ENCODE measurements at regions not wholly inside any gene's neighbourhood (a gene's known extent, or its start where the extent isn't known, plus 50 kb on each side); places are given as distances from the start of the nearest gene placed in this dataset.

DNA sequence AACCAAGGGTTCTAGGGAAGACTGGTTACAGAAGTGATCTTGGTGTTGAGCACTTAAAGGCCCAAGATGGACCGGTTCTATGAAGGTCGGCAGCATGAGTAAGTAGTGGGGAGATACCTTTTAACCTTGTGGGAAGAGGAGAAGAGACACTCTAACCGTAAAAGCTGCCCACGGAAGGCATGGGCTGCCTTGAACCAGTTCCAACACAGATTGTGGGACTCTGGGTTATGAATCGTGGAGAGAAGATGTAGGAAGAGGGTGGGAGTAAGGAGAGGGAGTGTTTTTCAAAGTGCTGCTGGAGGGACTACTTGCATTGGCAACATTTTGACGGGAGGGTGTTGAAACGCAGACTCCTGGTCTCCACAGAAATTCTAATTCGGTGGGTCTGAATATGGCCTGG is 67.1 kb downstream of the CRYGS start:
- intact Hi-C loops (cut with micrococcal nuclease) = no loop called here
- H3K36me3 Mint-ChIP-seq (ENCODE audit: low read depth) = no peaks in the 10 kb centered on the region
- no peak for DNase-seq
- POLR2A ChIA-PET = no interaction called here
- no peaks in the 10 kb centered on the region for H3K27me3 Mint-ChIP-seq
- H3K9me3 Mint-ChIP-seq = no peaks in the 10 kb centered on the region
- CTCF ChIA-PET = no interaction called here
- no peak for ATAC-seq (ENCODE audit: low read depth)
- TF ChIP-seq, protein P1, sequence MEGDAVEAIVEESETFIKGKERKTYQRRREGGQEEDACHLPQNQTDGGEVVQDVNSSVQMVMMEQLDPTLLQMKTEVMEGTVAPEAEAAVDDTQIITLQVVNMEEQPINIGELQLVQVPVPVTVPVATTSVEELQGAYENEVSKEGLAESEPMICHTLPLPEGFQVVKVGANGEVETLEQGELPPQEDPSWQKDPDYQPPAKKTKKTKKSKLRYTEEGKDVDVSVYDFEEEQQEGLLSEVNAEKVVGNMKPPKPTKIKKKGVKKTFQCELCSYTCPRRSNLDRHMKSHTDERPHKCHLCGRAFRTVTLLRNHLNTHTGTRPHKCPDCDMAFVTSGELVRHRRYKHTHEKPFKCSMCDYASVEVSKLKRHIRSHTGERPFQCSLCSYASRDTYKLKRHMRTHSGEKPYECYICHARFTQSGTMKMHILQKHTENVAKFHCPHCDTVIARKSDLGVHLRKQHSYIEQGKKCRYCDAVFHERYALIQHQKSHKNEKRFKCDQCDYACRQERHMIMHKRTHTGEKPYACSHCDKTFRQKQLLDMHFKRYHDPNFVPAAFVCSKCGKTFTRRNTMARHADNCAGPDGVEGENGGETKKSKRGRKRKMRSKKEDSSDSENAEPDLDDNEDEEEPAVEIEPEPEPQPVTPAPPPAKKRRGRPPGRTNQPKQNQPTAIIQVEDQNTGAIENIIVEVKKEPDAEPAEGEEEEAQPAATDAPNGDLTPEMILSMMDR (IDR thresholded peaks at IDR 0.05) = no peak
- H3K4me3 Mint-ChIP-seq = no peak overlapping the region
- no peak overlapping the region for H3K27ac Mint-ChIP-seq
- peaks cover 11% of the 10 kb centered on the region for H3K4me1 Mint-ChIP-seq

DNA sequence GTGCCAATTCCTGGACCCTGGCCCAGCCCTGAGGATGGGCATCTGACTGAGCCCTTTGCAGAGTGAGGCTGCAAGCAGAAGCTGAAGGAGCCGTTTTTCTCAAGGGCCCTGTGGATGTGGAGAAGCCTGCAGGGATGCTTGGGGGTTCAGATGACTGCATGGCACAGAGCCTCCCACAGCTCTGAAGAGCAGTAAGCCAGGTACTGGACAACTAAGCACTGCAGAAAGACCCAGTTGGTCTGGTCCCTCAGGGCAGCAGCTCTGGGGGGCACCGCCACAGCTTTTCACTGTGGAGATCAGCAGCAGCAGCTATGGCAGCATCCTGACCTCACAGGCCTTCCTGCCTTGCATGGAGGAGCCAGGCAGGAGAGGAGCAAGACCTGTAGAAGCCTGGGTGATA is 67.6 kb downstream of the CRYGS start:
- POLR2A ChIA-PET = no interaction called here
- Mint-ChIP-seq H3K36me3 (ENCODE audit: low read depth) (no peaks in the 10 kb centered on the region), H3K9me3 (no peaks in the 10 kb centered on the region), H3K4me1 (peaks cover 8% of the 10 kb centered on the region), H3K4me3 (no peak overlapping the region), H3K27ac (no peak overlapping the region), H3K27me3 (no peaks in the 10 kb centered on the region)
- intact Hi-C loops (cut with micrococcal nuclease) = no loop called here
- CTCF ChIA-PET = no interaction called here
- ATAC-seq (ENCODE audit: low read depth) = no peak
- TF ChIP-seq, protein P1 (IDR thresholded peaks at IDR 0.05) = no peak
- no peak for DNase-seq

DNA sequence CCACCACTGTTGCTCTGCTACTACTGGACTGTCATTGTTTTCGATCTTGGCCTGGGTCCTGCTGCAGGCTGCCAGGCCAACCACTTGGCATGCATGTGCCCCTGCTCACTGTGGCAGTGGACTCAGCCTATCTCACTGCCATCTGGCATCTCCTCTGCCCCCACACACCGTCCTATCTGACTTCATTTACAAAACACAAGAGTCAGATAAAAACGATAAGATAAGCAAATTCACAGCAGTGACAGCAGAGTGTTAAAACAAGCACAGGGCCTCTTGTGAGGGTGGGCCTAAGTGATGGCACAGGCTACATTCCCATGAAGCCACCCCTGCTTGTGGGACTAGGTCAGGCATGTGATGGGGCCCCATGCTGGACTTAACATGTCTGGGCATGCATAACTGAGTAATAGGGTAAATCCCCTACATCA is 68.1 kb downstream of the CRYGS start:
- DNase-seq = no peak
- intact Hi-C loops (cut with micrococcal nuclease) = no loop called here
- Mint-ChIP-seq H3K4me1 (peaks cover 5% of the 10 kb centered on the region), H3K9me3 (no peaks in the 10 kb centered on the region), H3K4me3 (no peak overlapping the region), H3K27ac (no peak overlapping the region), H3K36me3 (ENCODE audit: low read depth) (no peaks in the 10 kb centered on the region), H3K27me3 (no peaks in the 10 kb centered on the region)
- ATAC-seq (ENCODE audit: low read depth) = no peak
- TF ChIP-seq, protein P1 (IDR thresholded peaks at IDR 0.05) = no peak
- CTCF ChIA-PET = no interaction called here
- POLR2A ChIA-PET = no interaction called here

DNA sequence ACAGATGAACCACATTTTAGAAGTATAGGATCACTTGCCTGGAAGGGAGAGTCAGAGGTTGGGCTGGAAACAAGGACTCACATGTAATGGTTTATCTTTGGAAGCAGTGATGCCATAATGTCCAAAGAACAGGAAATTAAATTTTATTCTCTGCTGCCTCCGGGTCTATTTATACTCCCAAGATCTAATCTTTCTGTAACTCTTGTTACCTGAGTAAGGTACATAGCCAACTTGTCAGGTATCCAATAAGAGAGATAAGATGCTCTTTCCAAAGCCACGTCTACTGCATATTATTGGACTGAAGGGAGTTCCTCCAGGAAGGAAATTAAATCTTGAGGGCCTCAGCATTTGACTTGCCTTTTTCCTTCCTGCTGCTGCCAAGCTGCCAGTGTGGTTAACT is 71.0 kb downstream of the CRYGS start:
- TF ChIP-seq, protein P1 (IDR thresholded peaks at IDR 0.05) = no peak
- POLR2A ChIA-PET = no interaction called here
- Mint-ChIP-seq H3K9me3 (no peaks in the 10 kb centered on the region), H3K4me1 (peaks cover 7% of the 10 kb centered on the region), H3K27ac (no peak overlapping the region), H3K4me3 (no peak overlapping the region), H3K27me3 (no peaks in the 10 kb centered on the region), H3K36me3 (ENCODE audit: low read depth) (no peaks in the 10 kb centered on the region)
- no peak for DNase-seq
- no peak for ATAC-seq (ENCODE audit: low read depth)
- intact Hi-C loops (cut with micrococcal nuclease) = no loop called here
- CTCF ChIA-PET = no interaction called here

DNA sequence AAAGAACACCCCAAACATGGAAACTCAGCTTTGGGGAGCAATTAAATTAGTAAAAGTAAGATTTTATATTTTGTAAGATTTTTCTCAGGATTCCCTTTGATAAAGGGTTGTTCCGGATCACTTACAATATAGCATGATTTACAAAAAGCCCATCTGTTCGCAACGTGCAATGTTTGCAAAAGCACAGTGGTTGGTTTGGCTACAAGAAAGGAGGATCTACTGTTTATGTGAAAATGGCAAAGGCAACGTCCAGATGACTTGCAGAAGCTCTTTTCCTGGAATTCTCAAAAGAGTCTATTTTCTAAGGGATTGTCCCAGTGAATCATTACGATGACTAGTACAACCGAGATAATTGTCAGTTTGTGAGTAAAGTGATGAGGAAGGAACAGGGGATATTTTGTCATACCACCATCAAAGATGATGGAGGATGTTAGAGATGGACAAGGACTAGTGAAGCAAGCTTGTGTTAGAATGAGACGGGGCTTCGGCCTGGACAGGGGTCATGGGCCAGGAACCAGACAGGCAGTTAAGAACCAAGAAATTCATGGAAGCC is 71.6 kb downstream of the CRYGS start:
- ChIA-PET POLR2A (no interaction called here), CTCF (no interaction called here)
- Mint-ChIP-seq H3K4me3 (no peak overlapping the region), H3K27ac (no peak overlapping the region), H3K9me3 (no peaks in the 10 kb centered on the region), H3K27me3 (no peaks in the 10 kb centered on the region), H3K4me1 (peaks cover 7% of the 10 kb centered on the region), H3K36me3 (ENCODE audit: low read depth) (no peaks in the 10 kb centered on the region)
- TF ChIP-seq, protein P1 (IDR thresholded peaks at IDR 0.05) = no peak
- no peak for DNase-seq
- ATAC-seq (ENCODE audit: low read depth) = no peak
- intact Hi-C loops (cut with micrococcal nuclease) = no loop called here
